ENCODE measurements at regions not wholly inside any gene's neighbourhood (a gene's known extent, or its start where the extent isn't known, plus 50 kb on each side); places are given as distances from the start of the nearest gene placed in this dataset.

GRCh38 chr10:61130366-61130765 lies 186.4 kb upstream of the RHOBTB1 start:
- intact Hi-C loops (cut with DNase I; ENCODE audit: low total_unique reads): no loop called here
- TF ChIP-seq CTCF (IDR thresholded peaks at IDR 0.05): no peak
- TF ChIP-seq POLR2AphosphoS5 (IDR thresholded peaks at IDR 0.05): no peak
- TF ChIP-seq POLR2A (IDR thresholded peaks at IDR 0.05): no peak
- Histone ChIP-seq H3K4me3 (no peak overlapping the region), H3K27me3 (no peaks in the 10 kb centered on the region), H3K27ac (no peak overlapping the region), H3K9me3 (no peaks in the 10 kb centered on the region), H3K36me3 (no peaks in the 10 kb centered on the region), H3K4me1 (no peaks in the 10 kb centered on the region)
- no peak for DNase-seq (ENCODE audit: low spot score in 2 of 2)

GRCh38 chr10:61128196-61128595 lies 184.2 kb upstream of the RHOBTB1 start:
- no peak overlapping the region for H3K4me3 ChIP-seq
- no peaks in the 10 kb centered on the region for H3K36me3 ChIP-seq
- no peaks in the 10 kb centered on the region for H3K4me1 ChIP-seq
- intact Hi-C loops (cut with DNase I; ENCODE audit: low total_unique reads): no loop called here
- H3K9me3 ChIP-seq: no peaks in the 10 kb centered on the region
- TF ChIP-seq CTCF (IDR thresholded peaks at IDR 0.05): no peak
- no peak for TF ChIP-seq POLR2A (IDR thresholded peaks at IDR 0.05)
- no peak for TF ChIP-seq POLR2AphosphoS5 (IDR thresholded peaks at IDR 0.05)
- no peaks in the 10 kb centered on the region for H3K27me3 ChIP-seq
- no peak for DNase-seq (ENCODE audit: low spot score in 2 of 2)
- no peak overlapping the region for H3K27ac ChIP-seq

- Histone ChIP-seq H3K4me3 (no peak overlapping the region), H3K27me3 (no peaks in the 10 kb centered on the region), H3K36me3 (no peaks in the 10 kb centered on the region), H3K27ac (no peak overlapping the region), H3K4me1 (no peaks in the 10 kb centered on the region), H3K9me3 (no peaks in the 10 kb centered on the region)
- TF ChIP-seq CTCF (IDR thresholded peaks at IDR 0.05): no peak
- DNase-seq (ENCODE audit: low spot score in 2 of 2): no peak
- intact Hi-C loops (cut with DNase I; ENCODE audit: low total_unique reads): no loop called here
Measured at GRCh38 chr10:61125560-61126170, 181.7 kb upstream of the RHOBTB1 start.

- DNase-seq (ENCODE audit: low spot score in 2 of 2): no peak
- Histone ChIP-seq H3K36me3 (no peaks in the 10 kb centered on the region), H3K27me3 (no peaks in the 10 kb centered on the region), H3K4me3 (no peak overlapping the region), H3K9me3 (no peaks in the 10 kb centered on the region), H3K27ac (no peak overlapping the region), H3K4me1 (no peaks in the 10 kb centered on the region)
- intact Hi-C loops (cut with DNase I; ENCODE audit: low total_unique reads): loop anchor here (5.0 kb wide), 1 partner anchor 752 kb away; no protein-coding TSS in a partner anchor
- TF ChIP-seq POLR2A (IDR thresholded peaks at IDR 0.05): no peak
- no peak for TF ChIP-seq CTCF (IDR thresholded peaks at IDR 0.05)
- TF ChIP-seq POLR2AphosphoS5 (IDR thresholded peaks at IDR 0.05): no peak
Measured at GRCh38 chr10:61124756-61125530, 181.0 kb upstream of the RHOBTB1 start.

GRCh38 chr10:61120805-61121204 lies 176.8 kb upstream of the RHOBTB1 start:
- Histone ChIP-seq H3K27ac (no peak overlapping the region), H3K36me3 (no peaks in the 10 kb centered on the region), H3K9me3 (no peaks in the 10 kb centered on the region), H3K27me3 (no peaks in the 10 kb centered on the region), H3K4me3 (no peak overlapping the region), H3K4me1 (no peaks in the 10 kb centered on the region)
- TF ChIP-seq POLR2A (IDR thresholded peaks at IDR 0.05) (no peak), POLR2AphosphoS5 (IDR thresholded peaks at IDR 0.05) (no peak), CTCF (IDR thresholded peaks at IDR 0.05) (no peak)
- DNase-seq (ENCODE audit: low spot score in 2 of 2): no peak
- intact Hi-C loops (cut with DNase I; ENCODE audit: low total_unique reads): loop anchor here (5.0 kb wide), 1 partner anchor 756 kb away; no protein-coding TSS in a partner anchor

All from breast epithelium (tissue), 4 donors.